Activated naive CD8-positive, alpha-beta T cell treated with anti-CD3 and anti-CD28 coated beads for 36 hours (primary cell): ENCODE measurements at regions not wholly inside any gene's neighbourhood (a gene's known extent, or its start where the extent isn't known, plus 50 kb on each side); places are given as distances from the start of the nearest gene placed in this dataset.
A peak's percentile ranks its signal among the peaks of the same experiment; 100 is the strongest.

Experiments
- DNase-seq: peaks from one replicate; pipeline ENCODE4 v3.0.0; 2021
- H3K27ac Mint-ChIP-seq: one replicate; pipeline ENCODE4 v1.8.0; 2022; ENCODE audit warnings: mild to moderate bottlenecking, moderate library complexity, mixed read lengths
- H3K27me3 Mint-ChIP-seq: one replicate; pipeline ENCODE4 v1.8.0; 2022; ENCODE audit warnings: mild to moderate bottlenecking, mixed read lengths
- H3K36me3 Mint-ChIP-seq: one replicate; pipeline ENCODE4 v1.8.0; 2021; ENCODE audit warnings: mild to moderate bottlenecking, mixed read lengths
- H3K4me1 Mint-ChIP-seq: one replicate; pipeline ENCODE4 v1.8.0; 2021; ENCODE audit warnings: mixed read lengths
- H3K4me3 Mint-ChIP-seq: one replicate; pipeline ENCODE4 v1.8.0; 2022; ENCODE audit warnings: mild to moderate bottlenecking, moderate library complexity, mixed read lengths
- H3K9me3 Mint-ChIP-seq: one replicate; pipeline ENCODE4 v1.8.0; 2022; ENCODE audit warnings: mixed read lengths

GRCh38 chrX:39750256-39750790 is 347.4 kb downstream of the BCOR start:
- peaks cover 2% of the 10 kb centered on the region for H3K4me1 Mint-ChIP-seq
- H3K4me3 Mint-ChIP-seq: no peak overlapping the region
- no peaks in the 10 kb centered on the region for H3K27me3 Mint-ChIP-seq
- no peaks in the 10 kb centered on the region for H3K36me3 Mint-ChIP-seq
- peaks cover 3% of the 10 kb centered on the region for H3K9me3 Mint-ChIP-seq
- H3K27ac Mint-ChIP-seq: no peak overlapping the region
- no peak for DNase-seq

- Mint-ChIP-seq H3K9me3 (peaks cover 3% of the 10 kb centered on the region), H3K36me3 (no peaks in the 10 kb centered on the region)
Observed at GRCh38 chrX:39750848-39751247, 346.9 kb downstream of the BCOR start.

GRCh38 chrX:39752815-39753214 is 344.9 kb downstream of the BCOR start:
- H3K36me3 Mint-ChIP-seq: no peaks in the 10 kb centered on the region
- H3K4me1 Mint-ChIP-seq: peaks cover 2% of the 10 kb centered on the region
- H3K4me3 Mint-ChIP-seq: no peak overlapping the region
- H3K27me3 Mint-ChIP-seq: no peaks in the 10 kb centered on the region
- H3K9me3 Mint-ChIP-seq: peaks cover 3% of the 10 kb centered on the region
- DNase-seq: no peak
- H3K27ac Mint-ChIP-seq: no peak overlapping the region

More at GRCh38 chrX:39750848-39751247, 346.9 kb downstream of the BCOR start:
- Mint-ChIP-seq H3K27ac (no peak overlapping the region), H3K4me3 (no peak overlapping the region), H3K27me3 (no peaks in the 10 kb centered on the region), H3K4me1 (peaks cover 2% of the 10 kb centered on the region)
- DNase-seq: no peak

GRCh38 chrX:39753293-39753996 is 344.3 kb downstream of the BCOR start:
- H3K9me3 Mint-ChIP-seq: peaks cover 3% of the 10 kb centered on the region
- peaks cover 2% of the 10 kb centered on the region for H3K4me1 Mint-ChIP-seq
- no peaks in the 10 kb centered on the region for H3K36me3 Mint-ChIP-seq
- H3K27me3 Mint-ChIP-seq: no peaks in the 10 kb centered on the region
- DNase-seq: no peak
- no peak overlapping the region for H3K4me3 Mint-ChIP-seq
- no peak overlapping the region for H3K27ac Mint-ChIP-seq

GRCh38 chrX:39755143-39756032 is 342.4 kb downstream of the BCOR start:
- H3K27me3 Mint-ChIP-seq: no peaks in the 10 kb centered on the region
- H3K36me3 Mint-ChIP-seq: no peaks in the 10 kb centered on the region
- H3K4me3 Mint-ChIP-seq: no peak overlapping the region
- no peak for DNase-seq
- peaks cover 3% of the 10 kb centered on the region for H3K9me3 Mint-ChIP-seq
- H3K4me1 Mint-ChIP-seq: peaks cover 2% of the 10 kb centered on the region
- H3K27ac Mint-ChIP-seq: no peak overlapping the region

- no peaks in the 10 kb centered on the region for H3K36me3 Mint-ChIP-seq
- H3K27me3 Mint-ChIP-seq: no peaks in the 10 kb centered on the region
- no peak for DNase-seq
- no peak overlapping the region for H3K4me3 Mint-ChIP-seq
- H3K27ac Mint-ChIP-seq: no peak overlapping the region
- peaks cover 3% of the 10 kb centered on the region for H3K9me3 Mint-ChIP-seq
- H3K4me1 Mint-ChIP-seq: peaks cover 6% of the 10 kb centered on the region
Observed at GRCh38 chrX:39756086-39756883, 341.5 kb downstream of the BCOR start.

GRCh38 chrX:39757971-39758370 is 339.8 kb downstream of the BCOR start:
- H3K4me1 Mint-ChIP-seq: peaks cover 9% of the 10 kb centered on the region
- H3K27me3 Mint-ChIP-seq: no peaks in the 10 kb centered on the region
- no peaks in the 10 kb centered on the region for H3K9me3 Mint-ChIP-seq
- no peak overlapping the region for H3K4me3 Mint-ChIP-seq
- no peak overlapping the region for H3K27ac Mint-ChIP-seq
- H3K36me3 Mint-ChIP-seq: no peaks in the 10 kb centered on the region
- no peak for DNase-seq

GRCh38 chrX:39758791-39759525 is 338.8 kb downstream of the BCOR start:
- Mint-ChIP-seq H3K27me3 (no peaks in the 10 kb centered on the region), H3K36me3 (no peaks in the 10 kb centered on the region), H3K27ac (no peak overlapping the region), H3K4me3 (no peak overlapping the region), H3K9me3 (no peaks in the 10 kb centered on the region), H3K4me1 (peaks cover 9% of the 10 kb centered on the region)
- DNase-seq: no peak

- no peaks in the 10 kb centered on the region for H3K36me3 Mint-ChIP-seq
- H3K4me3 Mint-ChIP-seq: no peak overlapping the region
- no peaks in the 10 kb centered on the region for H3K27me3 Mint-ChIP-seq
- peaks cover 14% of the 10 kb centered on the region for H3K4me1 Mint-ChIP-seq
- H3K9me3 Mint-ChIP-seq: no peaks in the 10 kb centered on the region
- no peak overlapping the region for H3K27ac Mint-ChIP-seq
- DNase-seq: no peak
Observed at GRCh38 chrX:39759526-39760224, 338.1 kb downstream of the BCOR start.

- Mint-ChIP-seq H3K27ac (peak overlapping the region; percentile 72), H3K27me3 (no peaks in the 10 kb centered on the region), H3K4me3 (no peak overlapping the region), H3K36me3 (no peaks in the 10 kb centered on the region), H3K9me3 (no peaks in the 10 kb centered on the region), H3K4me1 (peaks cover 22% of the 10 kb centered on the region)
- DNase-seq: no peak
Observed at GRCh38 chrX:39760930-39761329, 336.8 kb downstream of the BCOR start.

GRCh38 chrX:39762266-39762841 is 335.4 kb downstream of the BCOR start:
- Mint-ChIP-seq H3K4me1 (peaks cover 29% of the 10 kb centered on the region), H3K27ac (no peak overlapping the region), H3K27me3 (no peaks in the 10 kb centered on the region), H3K9me3 (no peaks in the 10 kb centered on the region), H3K36me3 (no peaks in the 10 kb centered on the region), H3K4me3 (no peak overlapping the region)
- DNase-seq: no peak

GRCh38 chrX:39764441-39764914 is 333.3 kb downstream of the BCOR start:
- Mint-ChIP-seq H3K36me3 (no peaks in the 10 kb centered on the region), H3K9me3 (no peaks in the 10 kb centered on the region), H3K4me1 (peaks cover 29% of the 10 kb centered on the region), H3K4me3 (no peak overlapping the region), H3K27ac (no peak overlapping the region), H3K27me3 (no peaks in the 10 kb centered on the region)
- DNase-seq: no peak

GRCh38 chrX:39765327-39765726 is 332.4 kb downstream of the BCOR start:
- Mint-ChIP-seq H3K27ac (peak overlapping the region; percentile 84), H3K4me3 (no peak overlapping the region), H3K36me3 (no peaks in the 10 kb centered on the region), H3K4me1 (peaks cover 29% of the 10 kb centered on the region), H3K9me3 (no peaks in the 10 kb centered on the region), H3K27me3 (no peaks in the 10 kb centered on the region)
- DNase-seq: no peak
